HepG2 (cell line): ENCODE measurements at regions not wholly inside any gene's neighbourhood (a gene's known extent, or its start where the extent isn't known, plus 50 kb on each side); places are given as distances from the start of the nearest gene placed in this dataset.

Experiments
- ATAC-seq: fragments of 200-7000 bp; cut with Tn5 transposase; 3 replicates; pipeline ENCODE4 v1.9.1; 2020; ENCODE audit warnings: mild to moderate bottlenecking, moderate library complexity
- BruUV-seq: library from RNA; stranded (reverse); fragments of 400-500 nt; replicated peaks from 2 replicates; lab custom pipeline; 2021; lab: Mats Ljungman, UMichigan
- CTCF ChIA-PET: fragments of 300-600 bp; formaldehyde crosslinking; extraction: SDS; loops from one replicate; lab custom pipeline; 2021; ENCODE audit warnings: low total read pairs, inconsistent platforms, low intra/inter-chr PET ratio; lab: Yijun Ruan, JAX
- POLR2A ChIA-PET: fragments of 350-600 bp; sonication (Branson Sonifier 250); formaldehyde crosslinking; loops from one replicate; lab custom pipeline; 2020; ENCODE audit warnings: antibody characterized with exemption, inconsistent platforms; lab: Yijun Ruan, JAX
- DNase-seq: peaks from one replicate; pipeline ENCODE4 v3.0.0-alpha.2; 2015; ENCODE audit warnings: low spot score
- FAIRE-seq: peaks from 3 replicates; lab custom pipeline; 2011; peaks lifted over from hg19 to GRCh38; lab: Jason Lieb, UNC
- H2AFZ ChIP-seq: one replicate; pipeline ENCODE4 v1.6.1; 2011; ENCODE audit warnings: low read length, inconsistent platforms
- H3K27ac ChIP-seq: fragments of 300-600 bp; 3 replicates; pipeline ENCODE4 v1.8.0; 2011; ENCODE audit warnings: mixed run types, mild to moderate bottlenecking, mixed read lengths, low read length, inconsistent platforms; ENCODE audit not compliant: insufficient read depth; ENCODE audit errors: extremely low read length
- H3K27me3 ChIP-seq, 2 experiments: fragments of 200-600 bp in 1 of 2; 2 replicates in 1 of 2; 3 replicates in 1 of 2; pipeline versions ENCODE4 v1.6.0 to v1.8.0; 2011; ENCODE audit warnings: low read length in 2 of 2, mild to moderate bottlenecking in 2 of 2, moderate library complexity in 2 of 2, inconsistent platforms in 1 of 2; ENCODE audit not compliant: insufficient read depth in 2 of 2, control insufficient read depth in 1 of 2
- H3K36me3 ChIP-seq, 2 experiments: fragments of 200-600 bp in 1 of 2; replicated peaks in 1 of 2; 2 replicates in 1 of 2; 3 replicates in 1 of 2; pipeline versions ENCODE4 v1.5.1 to v1.8.0; 2011; ENCODE audit warnings: low read length in 2 of 2, inconsistent platforms in 1 of 2; ENCODE audit not compliant: insufficient read depth in 2 of 2, control insufficient read depth in 1 of 2
- H3K4me1 ChIP-seq: 2 replicates; pipeline ENCODE4 v1.5.1; 2012; ENCODE audit warnings: low read length, inconsistent platforms; ENCODE audit not compliant: insufficient read depth
- H3K4me2 ChIP-seq: 2 replicates; pipeline ENCODE4 v1.6.0; 2011; ENCODE audit warnings: low read depth, low read length, inconsistent platforms
- H3K4me3 ChIP-seq, 3 experiments: fragments of 200-600 bp in 1 of 3; sonication (generic), shearing (Covaris generic) in 1 of 3; replicated peaks in 1 of 3; 2 replicates each; pipeline ENCODE4 v1.5.1; 2011 to 2016; ENCODE audit warnings: low read length in 3 of 3, inconsistent platforms in 2 of 3, low read depth in 2 of 3, mild to moderate bottlenecking in 2 of 3, control low read depth in 1 of 3, mixed read lengths in 1 of 3; ENCODE audit not compliant: insufficient read depth in 1 of 3
- H3K79me2 ChIP-seq: one replicate; pipeline ENCODE4 v1.6.1; 2011; ENCODE audit warnings: low read length, inconsistent platforms; ENCODE audit not compliant: insufficient read depth
- H3K9ac ChIP-seq: 2 replicates; pipeline ENCODE4 v1.6.0; 2011; ENCODE audit warnings: mild to moderate bottlenecking, low read depth, low read length, inconsistent platforms; ENCODE audit not compliant: insufficient read depth
- H3K9me3 ChIP-seq: 2 replicates; pipeline ENCODE4 v1.5.1; 2012; ENCODE audit warnings: mild to moderate bottlenecking, low read length
- H4K20me1 ChIP-seq: 2 replicates; pipeline ENCODE4 v1.6.0; 2011; ENCODE audit warnings: inconsistent platforms, mild to moderate bottlenecking, low read length, moderate library complexity; ENCODE audit not compliant: insufficient read depth
- ADNP ChIP-seq: sonication (generic); formaldehyde crosslinking; IDR thresholded peaks from 2 replicates; pipeline ENCODE4 v1.4.0; 2020; ENCODE audit warnings: missing genetic modification reagents
- ATM ChIP-seq: fragments of 450-650 bp; IDR thresholded peaks from 2 replicates; pipeline ENCODE4 v1.7.1; 2017; ENCODE audit warnings: mild to moderate bottlenecking, borderline replicate concordance
- GPBP1L1 ChIP-seq: sonication (generic); formaldehyde crosslinking; IDR thresholded peaks from 2 replicates; pipeline ENCODE4 v1.5.0; 2020; ENCODE audit warnings: mild to moderate bottlenecking, missing genetic modification reagents
- HHEX ChIP-seq: IDR thresholded peaks from 2 replicates; pipeline ENCODE4 v1.6.1; 2016; ENCODE audit warnings: control low read depth
- KDM3A ChIP-seq: IDR thresholded peaks from 2 replicates; pipeline ENCODE4 v1.6.1; 2018; ENCODE audit warnings: low read depth, missing compliant biosample characterization
- PPARG ChIP-seq: conservative IDR thresholded peaks from 2 replicates; pipeline ENCODE4 v1.6.1; 2016; ENCODE audit warnings: missing biosample characterization, missing genetic modification reagents
- PRDM15 ChIP-seq: sonication (generic); formaldehyde crosslinking; IDR thresholded peaks from 2 replicates; pipeline ENCODE4 v1.4.0; 2020; ENCODE audit warnings: missing genetic modification reagents
- RBAK ChIP-seq: sonication (generic); formaldehyde crosslinking; IDR thresholded peaks from 2 replicates; pipeline ENCODE4 v1.5.1; 2020; ENCODE audit warnings: mild to moderate bottlenecking, missing genetic modification reagents
- ZBTB10 ChIP-seq: sonication (generic); formaldehyde crosslinking; IDR thresholded peaks from 2 replicates; pipeline ENCODE4 v1.4.0; 2020; ENCODE audit warnings: missing genetic modification reagents, borderline replicate concordance
- ZNF282 ChIP-seq: fragments of 450-650 bp; IDR thresholded peaks from 2 replicates; pipeline ENCODE4 v1.6.1; 2018; ENCODE audit not compliant: partially characterized antibody
- ZNF354B ChIP-seq: sonication (generic); formaldehyde crosslinking; IDR thresholded peaks from 2 replicates; pipeline ENCODE4 v1.8.0; 2022; ENCODE audit warnings: mild to moderate bottlenecking, missing genetic modification reagents
- ZNF503 ChIP-seq: sonication (generic); formaldehyde crosslinking; IDR thresholded peaks from 2 replicates; pipeline ENCODE4 v1.4.0; 2020; ENCODE audit warnings: missing genetic modification reagents
- WGBS: methylation state at CpG from one replicate; pipeline ENCODE4 v1.1.6; 2017; ENCODE audit warnings: low lambda C conversion rate; 5-methylcytosine and 5-hydroxymethylcytosine counted together
- in situ Hi-C: cut with HindIII; loops from 2 replicates; pipeline ENCODE4 v1.10.0; 2017; ENCODE audit warnings: low pct_unique_long_range_greater_than_20kb; ENCODE audit not compliant: extremely low pct_ligation_motif_present
- intact Hi-C: fragments of 100-400 bp; cut with micrococcal nuclease; formaldehyde crosslinking; loops from one replicate; pipeline ENCODE4 v1.10.0; 2022; ENCODE audit not compliant: unreplicated experiment

- Histone ChIP-seq H4K20me1 (no peaks in the 10 kb centered on the region), H3K4me3 (no peak overlapping the region), H2AFZ (no peak overlapping the region), H3K9me3 (no peaks in the 10 kb centered on the region), H3K4me1 (no peaks in the 10 kb centered on the region), H3K36me3 (no peaks in the 10 kb centered on the region), H3K27me3 (no peaks in the 10 kb centered on the region; a peak in 1 of 5 replicates), H3K4me2 (no peak overlapping the region), H3K9ac (no peak overlapping the region), H3K27ac (no peak overlapping the region), H3K79me2 (no peaks in the 10 kb centered on the region)
- in situ Hi-C loops (no loop called here), intact Hi-C loops (no loop called here)
- ChIA-PET POLR2A (no interaction called here), CTCF (no interaction called here)
- no peak for FAIRE-seq
- TF ChIP-seq ZNF354B (CRISPR knock-in tag) (no peak), PPARG (CRISPR knock-in tag) (no peak), ADNP (CRISPR knock-in tag) (no peak), ZNF282 (no peak), PRDM15 (CRISPR knock-in tag) (no peak), ZBTB10 (CRISPR knock-in tag) (no peak), ZNF503 (CRISPR knock-in tag) (no peak), ATM (no peak), KDM3A (CRISPR knock-in tag) (no peak), RBAK (no peak), GPBP1L1 (no peak), HHEX (CRISPR knock-in tag) (no peak)
- no TSS peak for BruUV-seq
- no peak for ATAC-seq
- 0% methylated on average over 3 of the region's 3 CpGs for WGBS
- no peak for DNase-seq
These were observed 459.8 kb upstream of the CTSO start for GRCh38 chr4:156413239-156414135.
